Progenitor cell of endocrine pancreas (in vitro differentiated cells): ENCODE measurements at regions not wholly inside any gene's neighbourhood (a gene's known extent, or its start where the extent isn't known, plus 50 kb on each side); places are given as distances from the start of the nearest gene placed in this dataset.

Source experiments
- DNase-seq: peaks from one replicate; pipeline ENCODE4 v3.0.0; 2021; ENCODE audit warnings: low spot score; ENCODE audit not compliant: unreplicated experiment
- H3K27ac Mint-ChIP-seq: 2 replicates; pipeline ENCODE4 v1.8.0; 2021; ENCODE audit warnings: mild to moderate bottlenecking, moderate library complexity, mixed read lengths
- H3K27me3 Mint-ChIP-seq: 2 replicates; pipeline ENCODE4 v1.8.0; 2021; ENCODE audit warnings: mixed read lengths
- H3K36me3 Mint-ChIP-seq: 2 replicates; pipeline ENCODE4 v1.8.0; 2022; ENCODE audit warnings: mixed read lengths; ENCODE audit not compliant: insufficient read depth
- H3K4me1 Mint-ChIP-seq: 2 replicates; pipeline ENCODE4 v1.8.0; 2021; ENCODE audit warnings: low read depth, mixed read lengths
- H3K4me3 Mint-ChIP-seq: 2 replicates; pipeline ENCODE4 v1.8.0; 2021; ENCODE audit warnings: low read depth, mild to moderate bottlenecking, moderate library complexity, mixed read lengths
- H3K9me3 Mint-ChIP-seq: 2 replicates; pipeline ENCODE4 v1.8.0; 2021; ENCODE audit warnings: low read depth, mixed read lengths
- TF ChIP-seq, protein P1 (sequence below): fragments of 200-600 bp; sonication (generic); IDR thresholded peaks from one replicate; pipeline ENCODE4 v1.5.0; 2021; ENCODE audit warnings: antibody characterized with exemption, mild to moderate bottlenecking; ENCODE audit not compliant: unreplicated experiment

DNA sequence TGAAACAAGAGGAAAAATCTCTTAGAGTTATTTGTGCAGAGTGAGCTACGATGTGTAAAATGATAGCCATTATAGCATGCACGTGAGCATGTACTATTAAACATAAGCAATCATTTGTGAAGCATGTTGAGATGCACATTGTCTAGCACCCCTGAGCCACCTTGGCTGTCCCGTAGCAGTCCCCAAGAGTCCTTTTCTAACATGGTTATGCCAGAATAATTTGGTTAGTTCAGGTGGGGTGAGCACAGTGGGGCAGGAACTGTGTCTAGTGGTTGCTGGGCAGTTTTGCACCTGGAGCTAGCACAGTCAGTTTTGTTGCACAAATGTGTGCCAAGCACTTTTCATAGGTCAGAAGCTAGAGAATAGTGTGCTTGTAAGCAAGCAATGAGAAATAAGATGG, 809.8 kb downstream of the RNF144A start:
- H3K36me3 Mint-ChIP-seq: no peaks in the 10 kb centered on the region

DNA sequence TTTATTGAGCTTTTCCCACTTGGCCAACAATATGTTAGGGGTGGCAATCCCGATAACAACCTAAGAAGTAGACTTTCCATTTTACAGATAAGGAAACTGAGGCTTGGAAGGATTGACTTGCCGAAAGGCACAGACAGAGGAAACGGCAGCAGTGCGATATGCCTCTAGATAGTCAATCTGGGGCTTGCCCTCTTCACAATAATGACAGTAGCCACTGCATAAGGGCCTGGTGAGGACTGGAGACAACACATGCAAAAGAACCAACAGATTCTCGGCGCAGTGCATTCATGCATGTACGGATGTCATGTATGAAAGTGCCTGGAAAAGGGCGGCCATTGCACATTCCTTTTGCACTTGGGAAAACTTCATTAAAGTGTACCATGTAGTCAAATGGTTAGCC, 811.2 kb downstream of the RNF144A start:
- H3K4me3 Mint-ChIP-seq: no peak overlapping the region
- H3K27me3 Mint-ChIP-seq: peaks cover 13% of the 10 kb centered on the region
- no peak for DNase-seq
- H3K9me3 Mint-ChIP-seq: no peaks in the 10 kb centered on the region
- H3K4me1 Mint-ChIP-seq: peaks cover 15% of the 10 kb centered on the region
- no peaks in the 10 kb centered on the region for H3K36me3 Mint-ChIP-seq
- no peak overlapping the region for H3K27ac Mint-ChIP-seq
- TF ChIP-seq, protein P1, sequence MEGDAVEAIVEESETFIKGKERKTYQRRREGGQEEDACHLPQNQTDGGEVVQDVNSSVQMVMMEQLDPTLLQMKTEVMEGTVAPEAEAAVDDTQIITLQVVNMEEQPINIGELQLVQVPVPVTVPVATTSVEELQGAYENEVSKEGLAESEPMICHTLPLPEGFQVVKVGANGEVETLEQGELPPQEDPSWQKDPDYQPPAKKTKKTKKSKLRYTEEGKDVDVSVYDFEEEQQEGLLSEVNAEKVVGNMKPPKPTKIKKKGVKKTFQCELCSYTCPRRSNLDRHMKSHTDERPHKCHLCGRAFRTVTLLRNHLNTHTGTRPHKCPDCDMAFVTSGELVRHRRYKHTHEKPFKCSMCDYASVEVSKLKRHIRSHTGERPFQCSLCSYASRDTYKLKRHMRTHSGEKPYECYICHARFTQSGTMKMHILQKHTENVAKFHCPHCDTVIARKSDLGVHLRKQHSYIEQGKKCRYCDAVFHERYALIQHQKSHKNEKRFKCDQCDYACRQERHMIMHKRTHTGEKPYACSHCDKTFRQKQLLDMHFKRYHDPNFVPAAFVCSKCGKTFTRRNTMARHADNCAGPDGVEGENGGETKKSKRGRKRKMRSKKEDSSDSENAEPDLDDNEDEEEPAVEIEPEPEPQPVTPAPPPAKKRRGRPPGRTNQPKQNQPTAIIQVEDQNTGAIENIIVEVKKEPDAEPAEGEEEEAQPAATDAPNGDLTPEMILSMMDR: no peak

More for the DNA sequence above, 809.8 kb downstream of the RNF144A start:
- H3K27me3 Mint-ChIP-seq: peaks cover 16% of the 10 kb centered on the region
- no peak overlapping the region for H3K4me3 Mint-ChIP-seq
- DNase-seq: no peak
- H3K4me1 Mint-ChIP-seq: peaks cover 15% of the 10 kb centered on the region
- H3K27ac Mint-ChIP-seq: no peak overlapping the region
- no peaks in the 10 kb centered on the region for H3K9me3 Mint-ChIP-seq
- TF ChIP-seq, protein P1: no peak

DNA sequence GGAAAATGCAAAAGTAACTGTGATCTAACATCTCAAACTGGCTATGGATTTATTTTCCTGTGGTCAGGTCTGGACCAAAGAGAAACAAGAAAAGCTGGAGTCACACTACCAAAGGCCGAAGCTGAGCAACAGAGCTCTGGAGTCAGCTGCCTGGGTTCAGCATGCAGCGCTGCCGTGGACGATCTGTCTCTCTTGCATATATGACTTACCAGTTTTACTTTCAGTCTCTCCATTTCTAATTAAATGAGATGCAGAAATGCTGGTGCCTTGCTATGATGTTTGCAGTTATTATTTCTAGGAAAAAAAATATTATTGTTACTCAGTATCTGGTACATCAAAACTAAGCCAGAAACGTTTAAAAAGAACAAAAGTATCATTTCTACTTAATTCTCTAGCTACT, 813.2 kb downstream of the RNF144A start:
- Mint-ChIP-seq H3K36me3 (no peaks in the 10 kb centered on the region), H3K4me3 (no peak overlapping the region), H3K4me1 (peaks cover 4% of the 10 kb centered on the region), H3K9me3 (no peaks in the 10 kb centered on the region), H3K27ac (no peak overlapping the region), H3K27me3 (peaks cover 2% of the 10 kb centered on the region)
- TF ChIP-seq, protein P1: no peak
- no peak for DNase-seq

DNA sequence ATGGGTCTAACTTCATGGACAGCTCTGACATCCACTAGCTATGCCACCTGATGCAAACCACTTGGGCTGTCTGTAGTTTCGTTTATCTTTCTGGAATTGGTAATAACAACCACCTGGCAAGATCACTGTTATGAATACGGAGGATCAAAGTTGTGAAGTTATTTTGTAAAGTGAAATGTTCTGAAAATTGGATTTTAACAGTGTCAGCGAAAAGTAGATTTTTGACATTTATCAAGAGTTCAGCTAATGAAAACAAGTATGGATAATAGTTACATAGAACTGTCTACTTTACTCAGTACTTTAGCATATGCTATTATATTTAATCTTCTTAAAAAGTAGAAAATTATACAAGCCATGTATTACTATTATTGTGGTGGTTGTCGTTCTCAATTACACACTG, 813.8 kb downstream of the RNF144A start:
- TF ChIP-seq, protein P1: no peak
- no peak for DNase-seq
- H3K36me3 Mint-ChIP-seq: no peaks in the 10 kb centered on the region
- H3K27me3 Mint-ChIP-seq: peaks cover 2% of the 10 kb centered on the region
- no peaks in the 10 kb centered on the region for H3K4me1 Mint-ChIP-seq
- H3K9me3 Mint-ChIP-seq: no peaks in the 10 kb centered on the region
- no peak overlapping the region for H3K27ac Mint-ChIP-seq
- no peak overlapping the region for H3K4me3 Mint-ChIP-seq

DNA sequence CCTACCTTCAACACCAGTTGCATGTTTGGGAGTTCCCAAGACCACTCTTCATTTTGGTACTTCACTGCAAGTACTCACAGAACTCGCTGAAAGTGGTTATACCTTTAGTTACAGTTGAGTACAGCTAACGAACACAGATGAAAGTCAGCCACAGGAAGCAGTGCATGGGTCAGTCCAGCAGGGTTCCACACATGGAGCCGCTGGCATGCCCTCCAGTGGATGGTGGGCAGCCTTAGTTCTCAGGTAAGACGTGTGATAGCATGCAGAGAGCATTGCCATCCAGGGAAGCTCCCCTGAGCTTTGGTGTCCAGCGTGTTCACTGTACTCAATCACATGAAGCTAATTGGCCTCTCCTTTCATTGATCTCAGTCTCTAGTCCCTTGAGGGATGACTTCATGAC, 815.3 kb downstream of the RNF144A start:
- Mint-ChIP-seq H3K9me3 (no peaks in the 10 kb centered on the region), H3K27me3 (no peaks in the 10 kb centered on the region), H3K27ac (no peak overlapping the region), H3K4me1 (no peaks in the 10 kb centered on the region), H3K36me3 (no peaks in the 10 kb centered on the region), H3K4me3 (no peak overlapping the region)
- TF ChIP-seq, protein P1: no peak
- DNase-seq: no peak
